IMR-90 (cell line): ENCODE measurements at regions not wholly inside any gene's neighbourhood (a gene's known extent, or its start where the extent isn't known, plus 50 kb on each side); places are given as distances from the start of the nearest gene placed in this dataset.

Experiments
- ATAC-seq: fragments of 200-7000 bp; cut with Tn5 transposase; 2 replicates; pipeline ENCODE4 v1.9.1; 2020; ENCODE audit warnings: low read depth, mild to moderate bottlenecking, moderate library complexity
- BruUV-seq: library from RNA; stranded (reverse); fragments of 400-500 nt; replicated peaks from 2 replicates; lab custom pipeline; 2021; lab: Mats Ljungman, UMichigan
- CTCF ChIA-PET: fragments of 300-600 bp; formaldehyde crosslinking; extraction: SDS; loops from one replicate; lab custom pipeline; 2021; ENCODE audit warnings: antibody characterized with exemption; lab: Yijun Ruan, JAX
- POLR2A ChIA-PET: fragments of 300-600 bp; sonication (Branson Sonifier 250); formaldehyde crosslinking; loops from one replicate; lab custom pipeline; 2022; ENCODE audit warnings: antibody characterized with exemption; ENCODE audit not compliant: unreplicated experiment; lab: Charles Lee
- DNase-seq: peaks from one replicate; pipeline ENCODE4 v3.0.0; 2013
- H2AFZ ChIP-seq: replicated peaks from 2 replicates; pipeline ENCODE3; 2013; ENCODE audit warnings: low read length, mild to moderate bottlenecking; ENCODE audit not compliant: poor library complexity
- H2AK5ac ChIP-seq: 2 replicates; pipeline ENCODE4 v1.6.1; 2013; ENCODE audit warnings: low read depth, low read length, inconsistent platforms
- H2AK9ac ChIP-seq: replicated peaks from 2 replicates; pipeline ENCODE3; 2013; ENCODE audit warnings: mild to moderate bottlenecking, low read depth, low read length, moderate library complexity; ENCODE audit not compliant: poor library complexity
- H2BK120ac ChIP-seq: 2 replicates; pipeline ENCODE4 v1.6.1; 2013; ENCODE audit warnings: low read depth, low read length, inconsistent platforms
- H2BK15ac ChIP-seq: 3 replicates; pipeline ENCODE4 v1.6.1; 2013; ENCODE audit warnings: low read depth, low read length, inconsistent platforms
- H2BK20ac ChIP-seq: 2 replicates; pipeline ENCODE4 v1.6.1; 2013; ENCODE audit warnings: low read depth, mild to moderate bottlenecking, inconsistent platforms, low read length, moderate library complexity
- H2BK5ac ChIP-seq: 2 replicates; pipeline ENCODE4 v1.6.1; 2013; ENCODE audit warnings: mild to moderate bottlenecking, low read depth, low read length, inconsistent platforms; ENCODE audit not compliant: poor library complexity, severe bottlenecking
- H3K14ac ChIP-seq: replicated peaks from 2 replicates; pipeline ENCODE4 v1.6.1; 2013; ENCODE audit warnings: low read depth, low read length, inconsistent platforms
- H3K18ac ChIP-seq: 2 replicates; pipeline ENCODE4 v1.6.1; 2013; ENCODE audit warnings: low read depth, low read length, control low read depth
- H3K23ac ChIP-seq: 2 replicates; pipeline ENCODE4 v1.6.1; 2013; ENCODE audit warnings: low read depth, low read length, inconsistent platforms
- H3K27ac ChIP-seq: 2 replicates; pipeline ENCODE4 v1.5.1; 2013; ENCODE audit warnings: mild to moderate bottlenecking, control low read depth, low read length; ENCODE audit not compliant: insufficient read depth
- H3K27me3 ChIP-seq: 2 replicates; pipeline ENCODE4 v1.6.1; 2013; ENCODE audit warnings: low read length; ENCODE audit not compliant: control insufficient read depth, insufficient read depth
- H3K36me3 ChIP-seq: 2 replicates; pipeline ENCODE4 v1.6.1; 2013; ENCODE audit warnings: low read length, mixed read lengths; ENCODE audit not compliant: control insufficient read depth, insufficient read depth
- H3K4ac ChIP-seq: 2 replicates; pipeline ENCODE4 v1.6.1; 2013; ENCODE audit warnings: low read depth, low read length, inconsistent platforms
- H3K4me1 ChIP-seq: 2 replicates; pipeline ENCODE4 v1.6.1; 2013; ENCODE audit warnings: low read length, mixed read lengths; ENCODE audit not compliant: control insufficient read depth, insufficient read depth
- H3K4me2 ChIP-seq: 2 replicates; pipeline ENCODE4 v1.6.1; 2013; ENCODE audit warnings: low read depth, mild to moderate bottlenecking, control low read depth, low read length, moderate library complexity
- H3K4me3 ChIP-seq: 2 replicates; pipeline ENCODE4 v1.5.1; 2013; ENCODE audit warnings: low read depth, mild to moderate bottlenecking, control low read depth, low read length, moderate library complexity; ENCODE audit not compliant: insufficient read depth
- H3K56ac ChIP-seq: 2 replicates; pipeline ENCODE4 v1.6.1; 2013; ENCODE audit warnings: low read length, inconsistent platforms; ENCODE audit not compliant: insufficient read depth; ENCODE audit errors: extremely low read depth
- H3K79me1 ChIP-seq, 2 experiments: 2 replicates each; pipeline ENCODE4 v1.6.1; 2013; ENCODE audit warnings: low read length in 2 of 2, inconsistent platforms in 1 of 2, low read depth in 1 of 2
- H3K9ac ChIP-seq: 2 replicates; pipeline ENCODE4 v1.6.1; 2013; ENCODE audit warnings: low read depth, low read length, control low read depth
- H3K9me1 ChIP-seq: 2 replicates; pipeline ENCODE4 v1.6.1; 2013; ENCODE audit warnings: low read length, inconsistent platforms; ENCODE audit not compliant: insufficient read depth
- H3K9me3 ChIP-seq: 2 replicates; pipeline ENCODE4 v1.6.1; 2013; ENCODE audit warnings: low read length; ENCODE audit not compliant: control insufficient read depth, insufficient read depth
- H4K20me1 ChIP-seq: 2 replicates; pipeline ENCODE4 v1.6.1; 2013; ENCODE audit warnings: low read length, inconsistent platforms; ENCODE audit not compliant: insufficient read depth
- H4K5ac ChIP-seq: 2 replicates; pipeline ENCODE4 v1.6.1; 2013; ENCODE audit warnings: mild to moderate bottlenecking, low read depth, low read length, control low read depth
- H4K8ac ChIP-seq, 2 experiments: 2 replicates each; pipeline ENCODE4 v1.6.1; 2013; ENCODE audit warnings: low read depth in 2 of 2, low read length in 2 of 2, control low read depth in 1 of 2, inconsistent platforms in 1 of 2
- H4K91ac ChIP-seq: 2 replicates; pipeline ENCODE4 v1.6.1; 2013; ENCODE audit warnings: low read depth, low read length, inconsistent platforms; ENCODE audit not compliant: insufficient read depth
- BHLHE40 ChIP-seq: fragments of 150-350 bp; IDR thresholded peaks from 2 replicates; pipeline ENCODE4 v1.6.1; 2016; ENCODE audit warnings: mild to moderate bottlenecking, low read depth, low read length
- CEBPB ChIP-seq: IDR thresholded peaks from 2 replicates; pipeline ENCODE4 v1.6.1; 2012; ENCODE audit warnings: low read depth, low read length, improper control_type of control experiment
- CHD1 ChIP-seq: IDR thresholded peaks from 2 replicates; pipeline ENCODE4 v1.6.1; 2012; ENCODE audit warnings: low read depth, low read length, improper control_type of control experiment
- FOS ChIP-seq: fragments of 150-350 bp; IDR thresholded peaks from 2 replicates; pipeline ENCODE4 v1.6.1; 2016; ENCODE audit warnings: low read depth, low read length
- MAFK ChIP-seq: IDR thresholded peaks from 2 replicates; pipeline ENCODE4 v1.6.1; 2012; ENCODE audit warnings: low read depth, low read length, improper control_type of control experiment
- MAZ ChIP-seq: IDR thresholded peaks from 2 replicates; pipeline ENCODE4 v1.6.1; 2012; ENCODE audit warnings: low read depth, mild to moderate bottlenecking, low read length, improper control_type of control experiment, moderate library complexity, borderline replicate concordance
- MXI1 ChIP-seq: IDR thresholded peaks from 2 replicates; pipeline ENCODE4 v1.6.1; 2012; ENCODE audit warnings: low read depth, mild to moderate bottlenecking, low read length, moderate library complexity, borderline replicate concordance
- NFE2L2 ChIP-seq: fragments of 150-350 bp; IDR thresholded peaks from 2 replicates; pipeline ENCODE4 v1.6.1; 2016; ENCODE audit warnings: low read depth, mild to moderate bottlenecking, low read length
- POLR2A ChIP-seq: IDR thresholded peaks from 2 replicates; pipeline ENCODE4 v1.6.1; 2012; ENCODE audit warnings: mild to moderate bottlenecking, low read depth, low read length
- RAD21 ChIP-seq: IDR thresholded peaks from 2 replicates; pipeline ENCODE4 v1.6.1; 2012; ENCODE audit warnings: low read length, improper control_type of control experiment
- RCOR1 ChIP-seq: IDR thresholded peaks from 2 replicates; pipeline ENCODE4 v1.6.1; 2012; ENCODE audit warnings: mild to moderate bottlenecking, low read length, improper control_type of control experiment; ENCODE audit not compliant: insufficient replicate concordance
- RFX5 ChIP-seq: IDR thresholded peaks from 2 replicates; pipeline ENCODE4 v1.8.0; 2012; ENCODE audit warnings: low read depth, mild to moderate bottlenecking, low read length, moderate library complexity
- SMC3 ChIP-seq: fragments of 150-350 bp; IDR thresholded peaks from 2 replicates; pipeline ENCODE4 v1.6.1; 2016; ENCODE audit warnings: low read depth, mild to moderate bottlenecking, antibody characterized with exemption, low read length, moderate library complexity
- WGBS, 2 experiments: methylation state at CpG; one replicate each; pipeline versions ENCODE4 v1.1.5 to v1.1.7; 2013; ENCODE audit warnings: missing lambda C conversion rate in 2 of 2; ENCODE audit not compliant: insufficient read length in 1 of 2; ENCODE audit errors: extremely low coverage in 2 of 2; 5-methylcytosine and 5-hydroxymethylcytosine counted together
- dilution Hi-C: fragments of 300-500 bp; cut with HindIII; formaldehyde crosslinking; loops from one replicate; pipeline ENCODE4 v1.14.3; 2018; ENCODE audit warnings: low sequenced_read_pairs; ENCODE audit not compliant: unreplicated experiment
- in situ Hi-C: fragments of 300-500 bp; cut with MboI; formaldehyde crosslinking; loops from 3 replicates; pipeline ENCODE4 v1.14.3; 2019; ENCODE audit warnings: low sequenced_read_pairs, inconsistent platforms, mixed read lengths
- intact Hi-C: fragments of 100-400 bp; cut with micrococcal nuclease; formaldehyde crosslinking; loops from 2 replicates; pipeline ENCODE4 v1.10.0; 2022
- TF ChIP-seq, protein P1 (sequence below): fragments of 150-350 bp; IDR thresholded peaks from 2 replicates; pipeline ENCODE4 v1.6.1; 2016; ENCODE audit warnings: low read depth, mild to moderate bottlenecking, low read length, moderate library complexity, borderline replicate concordance
- TF ChIP-seq, protein P2 (sequence below): conservative IDR thresholded peaks from 2 replicates; pipeline ENCODE4 v1.5.1; 2012; ENCODE audit warnings: mild to moderate bottlenecking, low read depth, low read length, improper control_type of control experiment
- TF ChIP-seq, protein P3 (sequence below): fragments of 150-350 bp; IDR thresholded peaks from 2 replicates; pipeline ENCODE4 v1.6.1; 2017; ENCODE audit warnings: mild to moderate bottlenecking, antibody characterized with exemption, low read length, low read depth

DNA sequence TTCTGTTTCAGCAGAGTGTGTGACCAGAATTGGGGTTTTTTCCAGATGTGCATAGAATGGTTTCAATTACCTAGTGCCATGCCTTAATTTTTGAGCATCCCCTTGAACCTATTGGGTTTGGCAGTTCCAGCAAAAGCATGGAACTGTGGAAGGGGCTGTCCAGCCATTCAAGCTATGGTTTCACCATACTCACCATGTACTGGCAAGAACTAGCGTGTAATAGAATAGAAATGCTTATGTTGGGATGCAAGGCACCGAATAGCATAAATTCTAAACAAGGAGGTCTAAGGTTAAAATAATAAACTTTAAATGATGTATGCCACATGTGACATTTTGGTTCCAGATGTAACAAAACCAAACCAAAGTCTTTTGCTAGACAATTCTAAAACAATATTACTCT, 91.4 kb downstream of the MTERF1 start:
- no TSS peak for BruUV-seq
- Histone ChIP-seq H3K9me1 (no peaks in the 10 kb centered on the region), H2AK9ac (no peak overlapping the region), H2BK15ac (no peak overlapping the region), H3K27ac (no peak overlapping the region), H3K4me2 (no peak overlapping the region), H3K27me3 (no peaks in the 10 kb centered on the region; the same call in 1 of the 2 replicates), H4K20me1 (no peaks in the 10 kb centered on the region), H3K14ac (no peak overlapping the region), H3K9ac (no peak overlapping the region), H4K8ac (no peak overlapping the region), H3K9me3 (no peaks in the 10 kb centered on the region), H2BK120ac (no peak overlapping the region), H3K79me1 (no peaks in the 10 kb centered on the region), H3K36me3 (no peaks in the 10 kb centered on the region), H3K18ac (no peak overlapping the region), H4K5ac (no peak overlapping the region), H3K23ac (no peak overlapping the region), H2AK5ac (no peak overlapping the region), H4K91ac (no peak overlapping the region), H3K4ac (no peak overlapping the region), H2AFZ (no peak overlapping the region), H3K4me3 (no peak overlapping the region), H2BK20ac (no peak overlapping the region), H2BK5ac (no peak overlapping the region), H3K56ac (no peak overlapping the region), H3K4me1 (no peaks in the 10 kb centered on the region)
- in situ Hi-C loops (loop anchor here (10.0 kb wide), 1 partner anchor 704 kb away; no protein-coding TSS in a partner anchor), dilution Hi-C loops (no loop called here), intact Hi-C loops (loop anchor here (5.0 to 10.0 kb wide), 2 partner anchors 524 to 742 kb away; partner anchors contain the start of gene FZD1)
- ATAC-seq, result no peak
- no peak for DNase-seq
- TF ChIP-seq FOS (no peak), BHLHE40 (no peak), MAFK (no peak), NFE2L2 (no peak), CEBPB (no peak), MAZ (no peak), RAD21 (no peak), RFX5 (no peak), SMC3 (no peak), RCOR1 (no peak), MXI1 (no peak), CHD1 (no peak), POLR2A (no peak)
- TF ChIP-seq, protein P1, sequence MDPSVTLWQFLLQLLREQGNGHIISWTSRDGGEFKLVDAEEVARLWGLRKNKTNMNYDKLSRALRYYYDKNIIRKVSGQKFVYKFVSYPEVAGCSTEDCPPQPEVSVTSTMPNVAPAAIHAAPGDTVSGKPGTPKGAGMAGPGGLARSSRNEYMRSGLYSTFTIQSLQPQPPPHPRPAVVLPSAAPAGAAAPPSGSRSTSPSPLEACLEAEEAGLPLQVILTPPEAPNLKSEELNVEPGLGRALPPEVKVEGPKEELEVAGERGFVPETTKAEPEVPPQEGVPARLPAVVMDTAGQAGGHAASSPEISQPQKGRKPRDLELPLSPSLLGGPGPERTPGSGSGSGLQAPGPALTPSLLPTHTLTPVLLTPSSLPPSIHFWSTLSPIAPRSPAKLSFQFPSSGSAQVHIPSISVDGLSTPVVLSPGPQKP, result no peak
- TF ChIP-seq, protein P2, sequence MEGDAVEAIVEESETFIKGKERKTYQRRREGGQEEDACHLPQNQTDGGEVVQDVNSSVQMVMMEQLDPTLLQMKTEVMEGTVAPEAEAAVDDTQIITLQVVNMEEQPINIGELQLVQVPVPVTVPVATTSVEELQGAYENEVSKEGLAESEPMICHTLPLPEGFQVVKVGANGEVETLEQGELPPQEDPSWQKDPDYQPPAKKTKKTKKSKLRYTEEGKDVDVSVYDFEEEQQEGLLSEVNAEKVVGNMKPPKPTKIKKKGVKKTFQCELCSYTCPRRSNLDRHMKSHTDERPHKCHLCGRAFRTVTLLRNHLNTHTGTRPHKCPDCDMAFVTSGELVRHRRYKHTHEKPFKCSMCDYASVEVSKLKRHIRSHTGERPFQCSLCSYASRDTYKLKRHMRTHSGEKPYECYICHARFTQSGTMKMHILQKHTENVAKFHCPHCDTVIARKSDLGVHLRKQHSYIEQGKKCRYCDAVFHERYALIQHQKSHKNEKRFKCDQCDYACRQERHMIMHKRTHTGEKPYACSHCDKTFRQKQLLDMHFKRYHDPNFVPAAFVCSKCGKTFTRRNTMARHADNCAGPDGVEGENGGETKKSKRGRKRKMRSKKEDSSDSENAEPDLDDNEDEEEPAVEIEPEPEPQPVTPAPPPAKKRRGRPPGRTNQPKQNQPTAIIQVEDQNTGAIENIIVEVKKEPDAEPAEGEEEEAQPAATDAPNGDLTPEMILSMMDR, result no peak
- TF ChIP-seq, protein P3, sequence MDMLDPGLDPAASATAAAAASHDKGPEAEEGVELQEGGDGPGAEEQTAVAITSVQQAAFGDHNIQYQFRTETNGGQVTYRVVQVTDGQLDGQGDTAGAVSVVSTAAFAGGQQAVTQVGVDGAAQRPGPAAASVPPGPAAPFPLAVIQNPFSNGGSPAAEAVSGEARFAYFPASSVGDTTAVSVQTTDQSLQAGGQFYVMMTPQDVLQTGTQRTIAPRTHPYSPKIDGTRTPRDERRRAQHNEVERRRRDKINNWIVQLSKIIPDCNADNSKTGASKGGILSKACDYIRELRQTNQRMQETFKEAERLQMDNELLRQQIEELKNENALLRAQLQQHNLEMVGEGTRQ, result no peak
- POLR2A ChIA-PET, result no interaction called here
- WGBS, 2 experiments, result no CpG with 5 or more reads among the region's 2 CpGs
- CTCF ChIA-PET, result no interaction called here
